ENCODE measurements at regions not wholly inside any gene's neighbourhood (a gene's known extent, or its start where the extent isn't known, plus 50 kb on each side); places are given as distances from the start of the nearest gene placed in this dataset.
A peak's percentile ranks its signal among the peaks of the same experiment; 100 is the strongest.

- H3K4me1 ChIP-seq (ENCODE audit: insufficient read depth), result no peaks in the 10 kb centered on the region
- no peaks in the 10 kb centered on the region for H3K27me3 ChIP-seq (ENCODE audit: insufficient read depth)
- H3K9me2 ChIP-seq (ENCODE audit: insufficient read depth), result no peaks in the 10 kb centered on the region
- Mint-ChIP-seq H3K27me3 (ENCODE audit: insufficient read depth, low read depth, poor library complexity) (peaks cover 21% of the 10 kb centered on the region), H3K4me1 (no peaks in the 10 kb centered on the region), H3K4me3 (no peak overlapping the region), H3K9me3 (peaks cover 67% of the 10 kb centered on the region), H3K36me3 (ENCODE audit: low read depth) (peaks cover 41% of the 10 kb centered on the region), H3K27ac (no peak overlapping the region)
- H3K36me3 ChIP-seq (ENCODE audit: insufficient read depth), result no peaks in the 10 kb centered on the region
- H3K27ac ChIP-seq (ENCODE audit: low read depth), result no peak overlapping the region
- no peak overlapping the region for H2AFZ ChIP-seq
- no peak overlapping the region for H3K4me2 ChIP-seq
- H3K4me3 ChIP-seq, result no peak overlapping the region
- DNase-seq (ENCODE audit: low spot score), result no peak
- TF ChIP-seq REST (IDR thresholded peaks at IDR 0.05; ENCODE audit: unreplicated experiment), result no peak
- TF ChIP-seq CTCF (conservative IDR thresholded peaks at IDR 0.05; ENCODE audit: low read depth in 2 of 2), result 0 out of 4 replicates have a peak, but pooled peaks of 1 of the 2 experiments have one; percentile 1
- H3K79me2 ChIP-seq (replicated peaks; ENCODE audit: insufficient read depth), result no peaks in the 10 kb centered on the region
- no peaks in the 10 kb centered on the region for H4K20me1 ChIP-seq (replicated peaks; ENCODE audit: insufficient read depth)
- no peaks in the 10 kb centered on the region for H3F3A ChIP-seq (replicated peaks; ENCODE audit: low read depth)
- no peak for ATAC-seq
Measured at GRCh38 chr7:157467496-157468212, 130.8 kb downstream of the DNAJB6 start.

- H3K36me3 ChIP-seq (ENCODE audit: insufficient read depth), result no peaks in the 10 kb centered on the region
- no peak overlapping the region for H3K27ac ChIP-seq (ENCODE audit: low read depth)
- ATAC-seq, result no peak
- no peaks in the 10 kb centered on the region for H3F3A ChIP-seq (replicated peaks; ENCODE audit: low read depth)
- no peaks in the 10 kb centered on the region for H3K79me2 ChIP-seq (replicated peaks; ENCODE audit: insufficient read depth)
- no peaks in the 10 kb centered on the region for H3K27me3 ChIP-seq (ENCODE audit: insufficient read depth)
- no peak overlapping the region for H2AFZ ChIP-seq
- no peak overlapping the region for H3K4me2 ChIP-seq
- TF ChIP-seq ETS1 (IDR thresholded peaks at IDR 0.05), result no peak
- TF ChIP-seq ZNF331 (CRISPR knock-in tag; IDR thresholded peaks at IDR 0.05; ENCODE audit: low read depth), result no peak
- no peak for TF ChIP-seq CREB1 (CRISPR knock-in tag; IDR thresholded peaks at IDR 0.05; ENCODE audit: low read depth)
- TF ChIP-seq ZNF114 (CRISPR knock-in tag; IDR thresholded peaks at IDR 0.05), result no peak
- no peak for TF ChIP-seq EZH2 (IDR thresholded peaks at IDR 0.05; ENCODE audit: low read depth, unreplicated experiment)
- no peak for TF ChIP-seq STAT1 (IDR thresholded peaks at IDR 0.05; ENCODE audit: unreplicated experiment)
- Mint-ChIP-seq H3K27me3 (ENCODE audit: insufficient read depth, low read depth, poor library complexity) (peaks cover 21% of the 10 kb centered on the region), H3K9me3 (peaks cover 60% of the 10 kb centered on the region), H3K4me1 (no peaks in the 10 kb centered on the region), H3K36me3 (ENCODE audit: low read depth) (peaks cover 45% of the 10 kb centered on the region), H3K4me3 (no peak overlapping the region), H3K27ac (no peak overlapping the region)
- DNase-seq (ENCODE audit: low spot score), result no peak
- no peak overlapping the region for H3K4me3 ChIP-seq
- no peaks in the 10 kb centered on the region for H4K20me1 ChIP-seq (replicated peaks; ENCODE audit: insufficient read depth)
- H3K4me1 ChIP-seq (ENCODE audit: insufficient read depth), result no peaks in the 10 kb centered on the region
- no peaks in the 10 kb centered on the region for H3K9me2 ChIP-seq (ENCODE audit: insufficient read depth)
Measured at GRCh38 chr7:157468221-157469111, 131.7 kb downstream of the DNAJB6 start.

Measured in GM23338 (cell line).